Neural crest cell (in vitro differentiated cells): ENCODE measurements at regions not wholly inside any gene's neighbourhood (a gene's known extent, or its start where the extent isn't known, plus 50 kb on each side); places are given as distances from the start of the nearest gene placed in this dataset.
"Not testable (repeated sequence)": the region's sequence is repeated elsewhere in the genome, so short reads cannot be mapped to it uniquely, and the experiment has no call there.

Experiments
- DNase-seq: peaks from one replicate; pipeline ENCODE4 v3.0.0; 2021; ENCODE audit warnings: low read depth, mixed read lengths, low spot score
- H3K27ac Mint-ChIP-seq: one replicate; pipeline ENCODE4 v1.8.0; 2021; ENCODE audit warnings: mild to moderate bottlenecking, mixed read lengths; ENCODE audit not compliant: unreplicated experiment
- H3K27me3 Mint-ChIP-seq: 2 replicates; pipeline ENCODE4 v1.8.0; 2021; ENCODE audit warnings: low read depth, mild to moderate bottlenecking, mixed read lengths
- H3K36me3 Mint-ChIP-seq: 2 replicates; pipeline ENCODE4 v1.8.0; 2021; ENCODE audit warnings: low read depth, mild to moderate bottlenecking, mixed read lengths
- H3K4me1 Mint-ChIP-seq: 2 replicates; pipeline ENCODE4 v1.8.0; 2021; ENCODE audit warnings: mixed read lengths
- H3K4me3 Mint-ChIP-seq: one replicate; pipeline ENCODE4 v1.8.0; 2021; ENCODE audit warnings: mild to moderate bottlenecking, mixed read lengths
- H3K9me3 Mint-ChIP-seq: 2 replicates; pipeline ENCODE4 v1.8.0; 2021; ENCODE audit warnings: mixed read lengths
- TF ChIP-seq, protein P1 (sequence below): fragments of 200-600 bp; sonication (generic); conservative IDR thresholded peaks from 2 replicates; pipeline ENCODE4 v1.5.0; 2021; ENCODE audit warnings: antibody characterized with exemption, mild to moderate bottlenecking

- H3K4me3 Mint-ChIP-seq, H3K27ac Mint-ChIP-seq, H3K36me3 Mint-ChIP-seq, DNase-seq, H3K27me3 Mint-ChIP-seq, H3K9me3 Mint-ChIP-seq: not testable (repeated sequence)
- H3K4me1 Mint-ChIP-seq, result peaks cover 14% of the 10 kb centered on the region
These were observed 50.8 kb upstream of the GRIN2B start for GRCh38 chr12:14032191-14032590.

- Mint-ChIP-seq H3K4me1 (peaks cover 7% of the 10 kb centered on the region), H3K27me3 (peaks cover 6% of the 10 kb centered on the region), H3K9me3 (peaks cover 6% of the 10 kb centered on the region), H3K4me3 (no peak overlapping the region), H3K36me3 (peaks cover 5% of the 10 kb centered on the region), H3K27ac (no peak overlapping the region)
- no peak for DNase-seq
- TF ChIP-seq, protein P1, sequence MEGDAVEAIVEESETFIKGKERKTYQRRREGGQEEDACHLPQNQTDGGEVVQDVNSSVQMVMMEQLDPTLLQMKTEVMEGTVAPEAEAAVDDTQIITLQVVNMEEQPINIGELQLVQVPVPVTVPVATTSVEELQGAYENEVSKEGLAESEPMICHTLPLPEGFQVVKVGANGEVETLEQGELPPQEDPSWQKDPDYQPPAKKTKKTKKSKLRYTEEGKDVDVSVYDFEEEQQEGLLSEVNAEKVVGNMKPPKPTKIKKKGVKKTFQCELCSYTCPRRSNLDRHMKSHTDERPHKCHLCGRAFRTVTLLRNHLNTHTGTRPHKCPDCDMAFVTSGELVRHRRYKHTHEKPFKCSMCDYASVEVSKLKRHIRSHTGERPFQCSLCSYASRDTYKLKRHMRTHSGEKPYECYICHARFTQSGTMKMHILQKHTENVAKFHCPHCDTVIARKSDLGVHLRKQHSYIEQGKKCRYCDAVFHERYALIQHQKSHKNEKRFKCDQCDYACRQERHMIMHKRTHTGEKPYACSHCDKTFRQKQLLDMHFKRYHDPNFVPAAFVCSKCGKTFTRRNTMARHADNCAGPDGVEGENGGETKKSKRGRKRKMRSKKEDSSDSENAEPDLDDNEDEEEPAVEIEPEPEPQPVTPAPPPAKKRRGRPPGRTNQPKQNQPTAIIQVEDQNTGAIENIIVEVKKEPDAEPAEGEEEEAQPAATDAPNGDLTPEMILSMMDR, result no peak
These were observed 62.4 kb upstream of the GRIN2B start for GRCh38 chr12:14043776-14044175.

DNA sequence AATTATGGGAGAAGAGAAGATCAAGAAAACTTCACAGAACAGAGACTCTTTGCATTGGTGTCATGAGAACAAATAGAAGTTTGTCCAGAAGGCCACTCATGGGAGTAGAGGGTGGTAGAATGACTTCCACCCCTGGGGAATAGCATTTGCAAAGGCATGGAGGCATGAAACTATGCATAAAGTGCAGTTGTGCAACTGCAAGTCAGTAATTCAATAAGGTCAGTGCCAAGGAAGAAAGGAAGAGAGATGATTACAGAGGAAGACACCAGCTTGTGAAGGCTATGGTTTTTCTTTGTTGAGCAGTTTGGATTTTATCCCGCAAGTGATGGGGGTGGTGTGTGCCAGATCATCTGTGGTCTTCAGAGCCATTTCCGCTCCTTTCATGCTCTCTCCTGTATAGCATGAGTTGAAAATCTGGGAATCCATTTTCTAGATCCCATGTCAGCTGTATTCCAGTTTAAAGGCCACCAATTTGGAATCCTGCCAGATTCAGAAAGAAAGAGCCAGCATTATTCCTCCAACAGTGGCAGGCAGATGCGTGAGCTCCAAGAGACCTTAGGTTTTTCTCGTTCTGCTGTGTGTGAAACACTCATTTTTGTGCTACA, 67.6 kb upstream of the GRIN2B start:
- H3K4me1 Mint-ChIP-seq, result no peaks in the 10 kb centered on the region
- TF ChIP-seq, protein P1, result no peak
- no peaks in the 10 kb centered on the region for H3K9me3 Mint-ChIP-seq
- no peak overlapping the region for H3K4me3 Mint-ChIP-seq
- H3K36me3 Mint-ChIP-seq, result no peaks in the 10 kb centered on the region
- DNase-seq, result no peak
- no peak overlapping the region for H3K27ac Mint-ChIP-seq
- peaks cover 6% of the 10 kb centered on the region for H3K27me3 Mint-ChIP-seq

DNA sequence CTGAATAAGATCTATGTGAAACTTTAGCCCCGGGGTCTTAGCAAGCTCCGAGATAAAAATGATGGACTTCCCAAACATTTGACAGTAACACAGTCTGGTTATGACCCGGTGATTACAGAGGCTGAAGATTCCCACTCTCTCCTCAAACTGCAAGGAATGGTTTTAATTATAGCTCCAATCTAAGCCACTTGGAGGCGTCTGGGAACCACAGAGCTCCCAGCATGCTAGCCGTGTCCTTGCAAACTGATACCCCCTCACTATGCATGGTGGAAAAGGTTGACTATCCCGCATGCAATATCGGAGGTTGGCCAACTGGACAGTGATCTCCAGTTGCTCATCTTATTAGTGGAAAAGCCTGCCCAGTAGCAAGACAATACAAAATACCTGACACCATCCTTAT, 76.5 kb upstream of the GRIN2B start:
- no peak for DNase-seq
- Mint-ChIP-seq H3K27ac (no peak overlapping the region), H3K9me3 (no peaks in the 10 kb centered on the region), H3K27me3 (no peaks in the 10 kb centered on the region), H3K4me3 (no peak overlapping the region), H3K36me3 (no peaks in the 10 kb centered on the region), H3K4me1 (peaks cover 6% of the 10 kb centered on the region)
- TF ChIP-seq, protein P1, result no peak

GRCh38 chr12:14058717-14059116, 77.3 kb upstream of the GRIN2B start:
- H3K4me3 Mint-ChIP-seq, result no peak overlapping the region
- no peak for DNase-seq
- no peaks in the 10 kb centered on the region for H3K27me3 Mint-ChIP-seq
- no peaks in the 10 kb centered on the region for H3K9me3 Mint-ChIP-seq
- no peaks in the 10 kb centered on the region for H3K36me3 Mint-ChIP-seq
- H3K27ac Mint-ChIP-seq, result no peak overlapping the region
- TF ChIP-seq, protein P1, result no peak
- H3K4me1 Mint-ChIP-seq, result peaks cover 6% of the 10 kb centered on the region

DNA sequence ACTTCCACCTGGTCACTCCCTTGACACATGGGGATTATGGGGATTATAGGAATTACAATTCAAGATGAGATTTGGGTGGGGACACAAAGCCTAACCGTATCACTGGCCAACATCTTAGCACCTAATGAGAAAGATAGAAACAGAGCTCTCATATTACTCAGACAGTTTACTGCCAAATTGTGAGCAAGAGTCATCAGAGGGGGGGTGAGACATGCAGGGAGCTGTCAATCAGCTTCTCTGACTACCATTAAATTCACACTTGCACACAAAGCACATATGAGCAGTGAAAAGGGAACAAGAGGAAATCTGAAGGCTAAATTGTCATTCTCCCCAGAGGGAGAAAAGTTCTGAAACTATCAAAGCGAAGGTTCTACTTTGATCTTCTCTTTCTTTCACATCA, 78.1 kb upstream of the GRIN2B start:
- TF ChIP-seq, protein P1, result no peak
- H3K4me1 Mint-ChIP-seq, result peaks cover 6% of the 10 kb centered on the region
- H3K4me3 Mint-ChIP-seq, result no peak overlapping the region
- H3K27me3 Mint-ChIP-seq, result no peaks in the 10 kb centered on the region
- DNase-seq, result no peak
- no peak overlapping the region for H3K27ac Mint-ChIP-seq
- no peaks in the 10 kb centered on the region for H3K9me3 Mint-ChIP-seq
- no peaks in the 10 kb centered on the region for H3K36me3 Mint-ChIP-seq
